Amygdala (tissue), 56 donors: ENCODE measurements at regions not wholly inside any gene's neighbourhood (a gene's known extent, or its start where the extent isn't known, plus 50 kb on each side); places are given as distances from the start of the nearest gene placed in this dataset.

Experiments used
- DNase-seq, 56 donors: peaks; one replicate each; lab custom pipeline; 2025; lab: John Stamatoyannopoulos, UW

DNA sequence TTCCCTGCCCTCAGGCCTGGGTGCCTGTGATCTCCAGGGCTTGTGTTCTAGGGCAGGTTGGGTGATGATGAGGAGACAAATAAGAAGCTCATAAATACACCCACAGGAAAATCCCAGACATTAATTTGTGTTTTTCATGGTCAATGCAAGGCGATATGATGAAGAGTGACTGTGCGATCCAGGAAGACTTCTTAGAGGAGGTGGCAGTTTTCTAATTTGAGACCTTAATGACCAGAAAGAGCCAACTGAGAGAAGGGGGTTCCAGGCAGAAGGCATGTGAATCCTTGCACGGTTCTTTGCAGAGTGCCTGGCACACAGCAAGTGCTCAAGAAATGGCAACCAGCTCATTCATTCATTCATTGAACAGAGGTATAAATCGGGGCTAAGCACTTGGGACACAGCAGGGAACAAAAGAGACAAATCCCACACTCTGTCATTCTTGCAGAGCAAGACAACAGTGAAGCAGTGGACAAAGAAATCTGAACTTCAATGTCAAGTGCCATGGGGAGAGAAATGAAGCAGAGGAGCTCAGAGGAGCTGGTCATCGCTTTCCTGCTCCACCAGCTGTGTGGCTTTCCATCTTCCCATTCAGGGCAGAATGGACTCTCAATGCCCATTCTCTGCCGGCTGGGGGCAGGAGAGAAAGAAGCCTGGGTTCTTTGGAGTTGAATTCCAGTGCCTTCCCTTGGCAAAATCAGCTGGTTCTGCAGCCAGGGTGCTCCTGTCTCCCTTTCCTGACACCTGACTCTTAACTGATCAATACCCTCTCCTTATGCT is 128.3 kb downstream of the AACS start:
- DNase-seq, result peak in 6 of 56 donors; percentile 13 to 58 (median 28)

GRCh38 chr12:125194163-125194773 is 129.0 kb downstream of the AACS start:
- DNase-seq, result peak in 5 of 56 donors; percentile 13 to 26 (median 22)

GRCh38 chr12:125194987-125195386 is 129.8 kb downstream of the AACS start:
- DNase-seq, result no peak

DNA sequence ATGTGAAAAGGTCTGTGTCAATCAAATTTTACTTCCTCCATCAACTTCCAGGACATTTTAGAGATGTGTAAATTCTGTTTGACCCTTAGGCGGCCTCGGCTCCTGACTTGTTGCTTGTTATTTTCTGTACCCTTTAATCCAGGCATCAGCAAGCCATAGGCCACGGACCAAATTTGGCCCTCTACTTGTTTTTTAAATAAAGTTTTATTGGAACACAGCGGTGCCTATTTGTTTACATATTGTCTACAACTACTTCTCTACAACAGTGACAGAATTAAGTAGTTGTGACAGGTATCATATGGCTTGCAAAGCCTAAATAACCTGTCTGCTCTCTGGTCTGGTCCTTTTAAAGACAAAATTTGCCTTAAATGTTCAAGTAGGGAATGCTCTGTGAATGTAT is 132.1 kb downstream of the AACS start:
- DNase-seq, result no peak

- DNase-seq, result no peak
These were observed 133.4 kb downstream of the AACS start for GRCh38 chr12:125198652-125199051.

DNA sequence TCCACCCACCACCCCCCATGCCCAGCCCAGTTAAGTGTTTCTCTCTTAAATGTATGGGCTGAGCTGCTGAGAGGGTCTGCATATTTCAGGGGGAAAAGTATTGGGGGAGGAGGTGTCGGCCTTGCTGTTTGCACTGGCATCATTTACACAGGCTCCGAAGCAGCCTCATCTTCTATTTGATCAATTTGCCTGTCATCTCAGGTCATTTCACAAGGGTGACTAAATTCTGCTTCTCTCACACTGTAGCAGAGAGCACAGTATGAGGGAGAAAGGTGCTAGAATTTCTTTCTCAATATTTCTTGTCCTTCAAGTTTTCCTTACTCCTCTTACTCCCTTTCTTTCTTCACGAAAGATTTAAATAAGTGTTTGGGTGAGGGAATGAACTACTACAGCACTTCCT is 135.9 kb downstream of the AACS start:
- DNase-seq, result no peak

- DNase-seq, result no peak
These were observed 136.7 kb downstream of the AACS start for GRCh38 chr12:125201940-125202339.

DNA sequence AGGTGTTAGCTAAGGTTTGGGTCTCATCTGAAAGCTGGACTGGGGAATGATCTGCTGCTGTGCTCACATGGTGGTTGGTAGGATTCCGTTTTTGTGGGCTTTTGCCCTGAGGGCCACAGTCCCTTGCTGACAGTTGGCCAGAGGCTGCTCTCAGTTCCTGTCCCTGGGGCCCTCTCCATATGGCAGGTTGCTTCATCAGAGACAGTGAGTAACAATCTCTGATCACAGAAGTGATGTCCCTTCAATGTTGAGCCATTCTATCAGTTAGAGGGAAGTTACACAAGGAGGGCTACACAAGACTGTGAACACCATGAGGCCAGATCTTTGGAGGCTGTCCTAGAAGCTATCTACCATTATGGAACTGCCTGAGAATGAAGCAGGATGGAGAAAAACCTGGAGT is 137.2 kb downstream of the AACS start:
- DNase-seq, result no peak

DNA sequence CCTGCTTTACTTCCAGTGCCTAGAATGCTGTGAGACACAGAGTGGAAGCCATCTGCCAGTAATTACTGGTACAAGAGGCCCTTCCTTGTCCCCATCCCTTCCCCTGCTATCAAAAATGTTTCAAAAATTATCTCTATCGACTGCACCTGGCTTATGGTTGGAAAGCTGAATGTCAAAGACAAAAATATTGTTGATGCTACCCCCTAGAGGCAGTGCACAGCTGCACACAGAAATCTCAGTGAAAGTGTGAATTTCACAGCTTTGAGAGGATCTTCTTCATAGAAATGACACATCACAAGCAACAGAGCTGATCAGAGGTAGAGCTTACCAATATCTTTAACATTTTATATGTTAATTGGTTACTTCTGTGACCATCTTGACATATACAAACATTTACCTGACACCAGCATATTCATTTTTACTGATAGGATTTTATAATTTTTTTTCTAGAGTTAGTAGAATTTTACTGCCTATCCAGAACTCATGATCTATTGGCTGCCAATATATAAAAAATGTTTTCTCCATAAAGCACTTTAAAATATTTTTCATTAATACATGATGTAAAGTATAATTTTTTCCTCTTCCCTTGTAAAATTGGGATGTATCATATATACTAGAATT is 138.0 kb downstream of the AACS start:
- DNase-seq, result peak in 2 of 56 donors; percentile 13 to 19

DNA sequence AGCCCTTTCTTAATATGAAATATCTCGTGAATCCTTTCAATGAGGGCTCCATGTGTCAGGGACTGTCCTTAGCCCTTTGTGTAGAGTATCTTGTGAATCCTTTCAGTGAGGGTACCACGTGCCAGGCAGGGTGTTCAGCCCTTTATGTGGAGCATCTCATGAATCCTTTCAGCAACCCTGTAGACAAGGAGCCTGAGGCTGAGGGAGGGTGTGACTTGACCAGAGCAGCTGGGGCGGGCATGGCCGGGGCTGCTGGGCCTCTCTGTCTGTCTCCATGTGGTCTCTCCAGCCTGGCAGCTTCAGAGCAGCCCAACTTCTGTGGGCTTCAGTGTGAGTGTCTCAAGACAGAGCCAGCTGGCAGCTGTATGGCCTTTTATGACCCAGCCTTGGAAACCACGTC is 140.2 kb downstream of the AACS start:
- DNase-seq, result no peak

- no peak for DNase-seq
These were observed 141.5 kb downstream of the AACS start for GRCh38 chr12:125206711-125207110.

DNA sequence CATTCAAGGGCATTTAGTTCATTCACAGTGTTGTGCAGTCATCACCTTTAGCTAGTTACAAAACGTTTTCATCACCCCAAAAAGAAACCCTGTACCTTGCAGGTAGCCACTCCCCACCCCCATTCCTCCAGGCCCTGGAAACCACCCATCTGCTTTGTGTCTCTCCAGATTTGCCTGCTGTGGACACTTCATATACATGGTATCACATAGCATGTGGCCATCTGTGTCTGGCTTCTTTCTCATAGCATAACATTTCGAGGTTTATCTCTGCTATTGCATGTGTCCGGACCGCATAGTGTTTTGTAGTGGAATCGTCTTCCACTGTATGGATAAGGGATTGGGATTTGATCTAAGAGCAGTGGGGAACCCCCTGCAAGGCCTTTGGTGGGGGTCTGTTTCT is 143.1 kb downstream of the AACS start:
- no peak for DNase-seq

GRCh38 chr12:125208942-125209341 is 143.7 kb downstream of the AACS start:
- DNase-seq, result no peak

DNA sequence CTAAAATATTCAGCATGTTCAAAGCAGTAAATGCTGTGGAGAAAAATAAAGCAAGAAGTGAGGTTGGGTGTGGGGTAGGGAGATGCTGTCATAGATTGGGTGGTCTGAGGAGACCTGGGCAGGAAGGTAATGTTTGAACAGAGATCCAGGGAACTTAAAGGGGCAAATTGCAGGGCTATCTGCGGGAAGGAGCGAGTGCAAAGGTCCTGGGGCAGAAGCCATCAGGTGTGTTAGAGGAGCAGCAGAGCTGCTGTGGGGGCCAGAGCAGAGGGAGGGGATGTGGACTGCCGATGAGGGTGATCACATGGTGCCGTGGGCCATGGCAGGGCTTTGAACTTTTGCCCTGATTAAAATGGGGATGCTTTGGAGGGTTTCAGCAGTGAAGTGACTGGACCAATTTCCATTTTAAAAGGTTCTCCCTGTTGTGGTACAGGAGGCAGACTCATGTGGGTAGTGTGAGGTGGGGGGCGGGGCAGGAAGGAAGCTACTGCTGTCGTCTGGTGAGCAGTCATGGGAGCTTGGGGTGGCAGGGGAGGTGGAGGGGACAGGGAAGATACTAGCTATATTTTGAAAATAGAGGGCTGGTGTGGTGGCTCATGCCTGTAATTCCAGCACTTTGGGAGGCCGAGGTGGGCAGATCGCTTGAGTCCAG is 145.0 kb downstream of the AACS start:
- no peak for DNase-seq

DNA sequence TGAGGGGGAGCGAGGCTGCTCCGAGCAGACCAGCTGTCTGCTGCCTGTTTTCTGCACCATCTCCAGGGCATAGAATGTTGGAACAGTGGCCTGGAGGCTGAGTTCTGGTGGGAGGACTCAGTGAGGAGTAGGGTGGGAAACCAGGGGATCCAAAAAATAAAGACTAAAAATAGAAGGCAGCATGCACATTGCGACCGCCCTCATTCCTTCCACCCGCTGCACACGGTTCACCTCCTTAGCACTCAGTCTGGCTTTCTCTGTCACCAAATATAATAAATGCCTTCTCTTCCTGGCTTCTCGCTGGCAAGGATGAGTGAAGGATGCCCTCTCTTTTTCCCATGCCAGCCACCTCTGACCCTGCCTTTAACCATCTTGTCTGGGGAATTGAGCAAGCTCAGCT is 146.2 kb downstream of the AACS start:
- DNase-seq, result no peak

- no peak for DNase-seq
These were observed 149.1 kb downstream of the AACS start for GRCh38 chr12:125214289-125214688.

DNA sequence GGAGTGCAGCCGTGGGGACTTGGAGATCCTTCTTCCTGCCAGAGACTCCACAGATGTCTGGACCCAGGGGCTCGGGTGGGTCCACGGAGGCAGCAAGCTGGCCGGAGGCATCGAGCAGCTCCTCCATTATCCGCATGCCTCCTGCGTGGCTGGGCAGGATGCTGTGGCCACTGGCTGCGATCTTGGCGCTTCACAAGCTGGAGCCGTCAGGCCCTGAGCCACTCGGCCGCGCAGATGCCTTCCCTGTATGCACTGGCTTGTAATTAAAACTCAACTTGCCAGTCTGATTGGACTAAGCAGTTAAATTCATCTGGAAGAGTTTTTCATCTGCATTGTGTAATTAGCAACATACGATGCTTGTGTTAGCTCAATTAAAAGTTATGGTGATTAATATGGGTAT is 151.5 kb downstream of the AACS start:
- DNase-seq, result no peak

GRCh38 chr12:125217308-125217707 is 152.1 kb downstream of the AACS start:
- DNase-seq, result no peak

DNA sequence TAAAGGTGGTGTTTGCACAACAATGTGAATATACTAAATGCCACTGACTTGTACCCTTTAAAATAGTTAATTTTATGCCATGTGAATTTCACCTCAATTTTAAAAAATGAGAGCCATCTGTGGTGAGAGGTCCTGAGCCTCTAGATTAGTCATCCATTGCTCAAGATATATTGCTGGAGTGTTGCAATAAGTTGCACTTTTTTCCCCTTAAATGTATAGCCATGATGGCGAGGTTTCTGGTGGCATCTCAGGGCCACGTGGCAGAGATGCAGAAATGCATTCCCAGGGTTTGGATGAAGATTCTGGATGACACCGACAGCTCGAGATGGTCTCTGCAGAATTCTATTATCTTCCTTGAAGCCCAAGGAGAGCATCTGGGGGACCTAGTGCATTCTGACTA is 153.7 kb downstream of the AACS start:
- no peak for DNase-seq

DNA sequence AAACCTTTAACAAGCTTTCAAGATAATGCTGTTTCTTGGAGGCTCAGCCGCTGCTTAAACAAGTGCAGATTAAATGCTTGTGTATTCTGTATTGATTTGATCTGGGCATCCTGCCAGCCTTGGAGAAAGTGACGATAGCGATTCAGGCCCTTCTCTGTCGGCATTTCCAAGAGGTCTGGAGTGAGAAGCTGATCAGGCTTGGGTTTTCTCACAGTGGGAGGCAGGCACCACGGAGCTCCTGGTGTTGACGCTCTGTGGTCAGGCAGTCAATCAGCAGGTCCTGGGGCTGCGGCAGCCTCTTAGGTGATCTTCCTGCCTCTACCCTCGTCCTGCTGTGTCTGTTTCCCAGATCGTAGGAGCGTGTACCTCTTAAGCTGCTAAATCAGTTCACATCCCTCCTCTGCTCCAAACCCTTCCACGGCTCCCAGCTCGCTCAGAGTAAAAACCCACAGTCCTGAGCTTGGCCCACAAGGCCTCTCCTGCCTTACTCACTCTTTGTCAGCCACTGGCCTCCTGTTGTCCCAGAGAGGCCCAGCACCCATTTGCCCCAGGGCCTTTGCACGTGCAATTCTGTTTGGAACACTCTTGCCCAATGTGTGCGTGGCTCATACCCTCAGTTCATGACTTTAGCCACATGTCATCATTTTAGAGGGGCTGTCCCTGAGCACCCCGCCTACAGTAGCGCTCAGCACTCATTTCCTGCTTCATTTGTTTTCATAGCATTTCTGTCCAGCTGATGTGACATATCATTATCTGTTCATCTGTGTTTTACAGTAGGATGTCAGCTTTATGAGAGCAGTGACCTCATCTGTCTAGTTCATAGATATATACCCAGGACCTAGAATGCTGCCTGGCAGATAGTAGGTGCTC is 155.4 kb downstream of the AACS start:
- DNase-seq, result peak in 25 of 56 donors; percentile 5 to 65 (median 34)
